ENCODE measurements at regions not wholly inside any gene's neighbourhood (a gene's known extent, or its start where the extent isn't known, plus 50 kb on each side); places are given as distances from the start of the nearest gene placed in this dataset.

DNA sequence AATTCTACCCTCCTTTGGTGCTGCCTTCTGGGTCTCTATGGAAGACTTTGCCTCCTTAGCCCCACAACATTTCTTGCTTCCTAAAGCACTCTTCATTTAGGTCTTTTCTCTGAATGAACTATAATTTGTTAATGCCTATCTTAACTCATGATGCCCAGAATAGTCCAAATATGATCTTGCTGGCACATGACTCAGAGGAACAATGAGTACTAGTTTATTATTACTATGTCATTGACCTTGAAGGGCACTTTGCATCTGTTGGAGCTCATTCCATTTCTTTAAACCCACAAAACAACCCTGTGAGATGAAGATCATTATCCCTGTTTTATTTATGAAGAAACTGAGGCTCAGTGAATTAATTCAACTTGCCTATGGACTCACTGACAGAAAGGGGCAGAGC is 320.2 kb upstream of the PLET1 start:
- TF ChIP-seq POLR2A (IDR thresholded peaks at IDR 0.05; ENCODE audit: low read depth, low read length) (no peak), POLR2AphosphoS5 (IDR thresholded peaks at IDR 0.05; ENCODE audit: low read depth, low read length) (no peak), POU2F2 (IDR thresholded peaks at IDR 0.05; ENCODE audit: low read depth, low read length) (no peak), TAF1 (IDR thresholded peaks at IDR 0.05; ENCODE audit: low read depth, low read length) (no peak)

Data from GM12891 (cell line).